Neural cell (in vitro differentiated cells): ENCODE measurements at regions not wholly inside any gene's neighbourhood (a gene's known extent, or its start where the extent isn't known, plus 50 kb on each side); places are given as distances from the start of the nearest gene placed in this dataset.
A peak's percentile ranks its signal among the peaks of the same experiment; 100 is the strongest.

ENCODE experiments used
- H2AFZ ChIP-seq: fragments of 200-600, 300-800 bp; sonication (generic), shearing (Covaris generic); 2 replicates; pipeline ENCODE4 v1.6.0; 2014; ENCODE audit warnings: low read depth, mild to moderate bottlenecking, antibody characterized with exemption, low read length, moderate library complexity
- H3F3A ChIP-seq: fragments of 200-600 bp; shearing (Covaris generic); 2 replicates; pipeline ENCODE4 v1.6.1; 2016; ENCODE audit warnings: mild to moderate bottlenecking, moderate library complexity, mixed read lengths, antibody characterized with exemption, low read length; ENCODE audit not compliant: insufficient read depth, poor library complexity, severe bottlenecking
- H3K27ac ChIP-seq: fragments of 200-600, 300-800 bp; sonication (generic), shearing (Covaris generic); 2 replicates; pipeline ENCODE4 v1.5.1; 2014; ENCODE audit warnings: mild to moderate bottlenecking, low read length, moderate library complexity
- H3K27me3 ChIP-seq: fragments of 300-800, 200-600 bp; sonication (generic), shearing (Covaris generic); 2 replicates; pipeline ENCODE4 v1.6.0; 2014; ENCODE audit warnings: mild to moderate bottlenecking, low read depth, low read length, moderate library complexity; ENCODE audit not compliant: insufficient read depth
- H3K36me3 ChIP-seq: fragments of 300-800, 200-600 bp; sonication (generic), shearing (Covaris generic); 2 replicates; pipeline ENCODE4 v1.5.1; 2014; ENCODE audit warnings: mild to moderate bottlenecking, antibody characterized with exemption, low read length, moderate library complexity; ENCODE audit not compliant: insufficient read depth
- H3K4me2 ChIP-seq: fragments of 300-800, 200-600 bp; sonication (generic), shearing (Covaris generic); 2 replicates; pipeline ENCODE4 v1.6.0; 2014; ENCODE audit warnings: mild to moderate bottlenecking, low read length
- H3K4me3 ChIP-seq: fragments of 300-800, 200-600 bp; sonication (generic), shearing (Covaris generic); 2 replicates; pipeline ENCODE4 v1.5.1; 2014; ENCODE audit warnings: mild to moderate bottlenecking, low read length, moderate library complexity
- H3K79me2 ChIP-seq: fragments of 200-600 bp; shearing (Covaris generic); replicated peaks from 2 replicates; pipeline ENCODE4 v1.6.0; 2014; ENCODE audit warnings: mild to moderate bottlenecking, low read length, moderate library complexity; ENCODE audit not compliant: insufficient read depth
- H3K9ac ChIP-seq: fragments of 300-800, 200-600 bp; sonication (generic), shearing (Covaris generic); 2 replicates; pipeline ENCODE4 v1.6.1; 2016; ENCODE audit warnings: mild to moderate bottlenecking, low read length, mixed read lengths
- H3K9me2 ChIP-seq: fragments of 200-600 bp; shearing (Covaris generic); 2 replicates; pipeline ENCODE4 v1.6.1; 2016; ENCODE audit warnings: mild to moderate bottlenecking, low read length, mixed read lengths; ENCODE audit not compliant: insufficient read depth
- H3K9me3 ChIP-seq: fragments of 200-600, 300-800 bp; sonication (generic), shearing (Covaris generic); 2 replicates; pipeline ENCODE4 v1.6.1; 2016; ENCODE audit warnings: mild to moderate bottlenecking, mixed run types, low read length, moderate library complexity, mixed read lengths
- H4K20me1 ChIP-seq: fragments of 200-600 bp; shearing (Covaris generic); 2 replicates; pipeline ENCODE4 v1.6.1; 2016; ENCODE audit warnings: mild to moderate bottlenecking, mixed run types; ENCODE audit not compliant: insufficient read depth
- CTCF ChIP-seq: fragments of 450-650 bp; IDR thresholded peaks from 2 replicates; pipeline ENCODE4 v1.5.1; 2014; ENCODE audit warnings: antibody characterized with exemption, mild to moderate bottlenecking, moderate library complexity; ENCODE audit not compliant: poor library complexity, severe bottlenecking
- EP300 ChIP-seq: fragments of 450-650 bp; conservative IDR thresholded peaks from 2 replicates; pipeline ENCODE4 v1.6.1; 2014; ENCODE audit warnings: antibody characterized with exemption, mild to moderate bottlenecking, moderate library complexity; ENCODE audit not compliant: poor library complexity, severe bottlenecking
- EZH2 ChIP-seq: fragments of 200-600, 300-800 bp; shearing (Covaris generic), sonication (generic); IDR thresholded peaks from 2 replicates; pipeline ENCODE4 v1.6.1; 2014; ENCODE audit warnings: antibody characterized with exemption, low read length, borderline replicate concordance, mild to moderate bottlenecking; ENCODE audit not compliant: insufficient read depth, poor library complexity, severe bottlenecking
- MXI1 ChIP-seq: fragments of 450-650 bp; conservative IDR thresholded peaks from 2 replicates; pipeline ENCODE4 v1.6.1; 2014; ENCODE audit warnings: antibody characterized with exemption, mild to moderate bottlenecking; ENCODE audit not compliant: poor library complexity, severe bottlenecking
- POLR2AphosphoS5 ChIP-seq: IDR thresholded peaks from 2 replicates; pipeline ENCODE4 v1.6.1; 2012
- RAD21 ChIP-seq: fragments of 450-650 bp; conservative IDR thresholded peaks from 2 replicates; pipeline ENCODE4 v1.6.1; 2014; ENCODE audit warnings: antibody characterized with exemption, mild to moderate bottlenecking, moderate library complexity
- REST ChIP-seq: IDR thresholded peaks from 2 replicates; pipeline ENCODE4 v1.6.1; 2012; ENCODE audit warnings: borderline replicate concordance
- SMC3 ChIP-seq: fragments of 450-650 bp; conservative IDR thresholded peaks from 2 replicates; pipeline ENCODE4 v1.6.1; 2014; ENCODE audit warnings: antibody characterized with exemption, mild to moderate bottlenecking, moderate library complexity; ENCODE audit not compliant: poor library complexity
- TAF1 ChIP-seq: IDR thresholded peaks from 2 replicates; pipeline ENCODE4 v1.6.1; 2012; ENCODE audit warnings: low read depth

GRCh38 chr2:52995424-52995823 is 772.2 kb upstream of the CHAC2 start:
- H3K9ac ChIP-seq, result no peak overlapping the region

GRCh38 chr2:52976143-52976949 is 791.3 kb upstream of the CHAC2 start:
- Histone ChIP-seq H3K4me3 (no peak overlapping the region), H3K4me2 (no peak overlapping the region), H4K20me1 (no peaks in the 10 kb centered on the region), H2AFZ (no peak overlapping the region), H3K27ac (no peak overlapping the region), H3K27me3 (no peaks in the 10 kb centered on the region), H3K9me2 (no peaks in the 10 kb centered on the region), H3K9me3 (no peaks in the 10 kb centered on the region), H3K9ac (no peak overlapping the region), H3F3A (no peaks in the 10 kb centered on the region), H3K36me3 (no peaks in the 10 kb centered on the region), H3K79me2 (no peaks in the 10 kb centered on the region)
- TF ChIP-seq CTCF (peak; percentile 67), REST (no peak), TAF1 (no peak), EP300 (no peak)

More at GRCh38 chr2:52995424-52995823, 772.2 kb upstream of the CHAC2 start:
- Histone ChIP-seq H3K79me2 (no peaks in the 10 kb centered on the region), H3K4me3 (no peak overlapping the region), H3K27me3 (no peaks in the 10 kb centered on the region), H3K36me3 (no peaks in the 10 kb centered on the region), H4K20me1 (no peaks in the 10 kb centered on the region), H2AFZ (no peak overlapping the region), H3K4me2 (no peak overlapping the region), H3F3A (no peaks in the 10 kb centered on the region), H3K9me2 (no peaks in the 10 kb centered on the region), H3K9me3 (no peaks in the 10 kb centered on the region), H3K27ac (no peak overlapping the region)
- TF ChIP-seq CTCF (no peak), EZH2 (no peak), TAF1 (no peak), POLR2AphosphoS5 (no peak), SMC3 (no peak), REST (no peak), MXI1 (no peak), EP300 (no peak), RAD21 (no peak)
